HepG2 (cell line): ENCODE measurements at regions not wholly inside any gene's neighbourhood (a gene's known extent, or its start where the extent isn't known, plus 50 kb on each side); places are given as distances from the start of the nearest gene placed in this dataset.

Experiments used
- ATAC-seq: fragments of 200-7000 bp; cut with Tn5 transposase; 3 replicates; pipeline ENCODE4 v1.9.1; 2020; ENCODE audit warnings: mild to moderate bottlenecking, moderate library complexity
- BruUV-seq: library from RNA; stranded (reverse); fragments of 400-500 nt; replicated peaks from 2 replicates; lab custom pipeline; 2021; lab: Mats Ljungman, UMichigan
- CTCF ChIA-PET: fragments of 300-600 bp; formaldehyde crosslinking; extraction: SDS; loops from one replicate; lab custom pipeline; 2021; ENCODE audit warnings: low total read pairs, inconsistent platforms, low intra/inter-chr PET ratio; lab: Yijun Ruan, JAX
- POLR2A ChIA-PET: fragments of 350-600 bp; sonication (Branson Sonifier 250); formaldehyde crosslinking; loops from one replicate; lab custom pipeline; 2020; ENCODE audit warnings: antibody characterized with exemption, inconsistent platforms; lab: Yijun Ruan, JAX
- DNase-seq: peaks from one replicate; pipeline ENCODE4 v3.0.0-alpha.2; 2015; ENCODE audit warnings: low spot score
- FAIRE-seq: peaks from 3 replicates; lab custom pipeline; 2011; peaks lifted over from hg19 to GRCh38; lab: Jason Lieb, UNC
- H2AFZ ChIP-seq: one replicate; pipeline ENCODE4 v1.6.1; 2011; ENCODE audit warnings: low read length, inconsistent platforms
- H3K27ac ChIP-seq: fragments of 300-600 bp; 3 replicates; pipeline ENCODE4 v1.8.0; 2011; ENCODE audit warnings: mixed run types, mild to moderate bottlenecking, mixed read lengths, low read length, inconsistent platforms; ENCODE audit not compliant: insufficient read depth; ENCODE audit errors: extremely low read length
- H3K27me3 ChIP-seq, 2 experiments: fragments of 200-600 bp in 1 of 2; 2 replicates in 1 of 2; 3 replicates in 1 of 2; pipeline versions ENCODE4 v1.6.0 to v1.8.0; 2011; ENCODE audit warnings: low read length in 2 of 2, mild to moderate bottlenecking in 2 of 2, moderate library complexity in 2 of 2, inconsistent platforms in 1 of 2; ENCODE audit not compliant: insufficient read depth in 2 of 2, control insufficient read depth in 1 of 2
- H3K36me3 ChIP-seq, 2 experiments: fragments of 200-600 bp in 1 of 2; replicated peaks in 1 of 2; 2 replicates in 1 of 2; 3 replicates in 1 of 2; pipeline versions ENCODE4 v1.5.1 to v1.8.0; 2011; ENCODE audit warnings: low read length in 2 of 2, inconsistent platforms in 1 of 2; ENCODE audit not compliant: insufficient read depth in 2 of 2, control insufficient read depth in 1 of 2
- H3K4me1 ChIP-seq: 2 replicates; pipeline ENCODE4 v1.5.1; 2012; ENCODE audit warnings: low read length, inconsistent platforms; ENCODE audit not compliant: insufficient read depth
- H3K4me2 ChIP-seq: 2 replicates; pipeline ENCODE4 v1.6.0; 2011; ENCODE audit warnings: low read depth, low read length, inconsistent platforms
- H3K4me3 ChIP-seq, 3 experiments: fragments of 200-600 bp in 1 of 3; sonication (generic), shearing (Covaris generic) in 1 of 3; replicated peaks in 1 of 3; 2 replicates each; pipeline ENCODE4 v1.5.1; 2011 to 2016; ENCODE audit warnings: low read length in 3 of 3, inconsistent platforms in 2 of 3, low read depth in 2 of 3, mild to moderate bottlenecking in 2 of 3, control low read depth in 1 of 3, mixed read lengths in 1 of 3; ENCODE audit not compliant: insufficient read depth in 1 of 3
- H3K79me2 ChIP-seq: one replicate; pipeline ENCODE4 v1.6.1; 2011; ENCODE audit warnings: low read length, inconsistent platforms; ENCODE audit not compliant: insufficient read depth
- H3K9ac ChIP-seq: 2 replicates; pipeline ENCODE4 v1.6.0; 2011; ENCODE audit warnings: mild to moderate bottlenecking, low read depth, low read length, inconsistent platforms; ENCODE audit not compliant: insufficient read depth
- H3K9me3 ChIP-seq: 2 replicates; pipeline ENCODE4 v1.5.1; 2012; ENCODE audit warnings: mild to moderate bottlenecking, low read length
- H4K20me1 ChIP-seq: 2 replicates; pipeline ENCODE4 v1.6.0; 2011; ENCODE audit warnings: inconsistent platforms, mild to moderate bottlenecking, low read length, moderate library complexity; ENCODE audit not compliant: insufficient read depth
- NFE2L2 ChIP-seq: fragments of 150-350 bp; IDR thresholded peaks from 2 replicates; pipeline ENCODE4 v1.6.1; 2014; ENCODE audit warnings: low read length
- SP1 ChIP-seq, 2 experiments: fragments of 450-650 bp in 1 of 2; sonication (generic) in 1 of 2; formaldehyde crosslinking in 1 of 2; IDR thresholded peaks; 2 replicates each; pipeline versions ENCODE4 v1.4.0 to v1.6.1; 2016 to 2020; ENCODE audit warnings: missing genetic modification reagents in 1 of 2
- SRSF9 ChIP-seq: fragments of 200-400 bp; formaldehyde crosslinking; IDR thresholded peaks from 2 replicates; pipeline ENCODE4 v1.6.1; 2018; ENCODE audit warnings: borderline replicate concordance, mild to moderate bottlenecking, low read depth, low read length; ENCODE audit not compliant: insufficient read depth, poor library complexity, severe bottlenecking
- XBP1 ChIP-seq: sonication (generic); formaldehyde crosslinking; IDR thresholded peaks from 2 replicates; pipeline ENCODE4 v1.5.0; 2020; ENCODE audit warnings: missing genetic modification reagents
- ZMYM3 ChIP-seq: sonication (generic); formaldehyde crosslinking; IDR thresholded peaks from 2 replicates; pipeline ENCODE4 v1.5.1; 2020; ENCODE audit warnings: mild to moderate bottlenecking, missing genetic modification reagents
- ZNF720 ChIP-seq: sonication (generic); formaldehyde crosslinking; IDR thresholded peaks from 2 replicates; pipeline ENCODE4 v1.4.0; 2020; ENCODE audit warnings: missing genetic modification reagents
- ZNF768 ChIP-seq: sonication (generic); formaldehyde crosslinking; IDR thresholded peaks from 2 replicates; pipeline ENCODE4 v1.4.0; 2020; ENCODE audit warnings: missing genetic modification reagents
- WGBS: methylation state at CpG from one replicate; pipeline ENCODE4 v1.1.6; 2017; ENCODE audit warnings: low lambda C conversion rate; 5-methylcytosine and 5-hydroxymethylcytosine counted together
- in situ Hi-C: cut with HindIII; loops from 2 replicates; pipeline ENCODE4 v1.10.0; 2017; ENCODE audit warnings: low pct_unique_long_range_greater_than_20kb; ENCODE audit not compliant: extremely low pct_ligation_motif_present
- intact Hi-C: fragments of 100-400 bp; cut with micrococcal nuclease; formaldehyde crosslinking; loops from one replicate; pipeline ENCODE4 v1.10.0; 2022; ENCODE audit not compliant: unreplicated experiment
- TF ChIP-seq, protein P1 (sequence below): sonication (generic); formaldehyde crosslinking; IDR thresholded peaks from 2 replicates; pipeline ENCODE4 v1.5.0; 2020; ENCODE audit warnings: missing genetic modification reagents
- TF ChIP-seq, protein P2 (sequence below): sonication (generic); formaldehyde crosslinking; IDR thresholded peaks from 2 replicates; pipeline ENCODE4 v1.8.1; 2023; ENCODE audit warnings: mild to moderate bottlenecking, inconsistent platforms, moderate library complexity, missing genetic modification reagents, borderline replicate concordance

- Histone ChIP-seq H3K4me1 (no peaks in the 10 kb centered on the region), H3K4me3 (no peak overlapping the region), H3K27ac (no peak overlapping the region), H3K27me3 (no peaks in the 10 kb centered on the region), H3K79me2 (no peaks in the 10 kb centered on the region), H3K9me3 (no peaks in the 10 kb centered on the region), H3K9ac (no peak overlapping the region), H4K20me1 (no peaks in the 10 kb centered on the region), H3K4me2 (no peak overlapping the region), H3K36me3 (no peaks in the 10 kb centered on the region), H2AFZ (no peak overlapping the region)
- ChIA-PET POLR2A (no interaction called here), CTCF (no interaction called here)
- ATAC-seq (no peak), FAIRE-seq (no peak), DNase-seq (no peak)
- no peak for TF ChIP-seq ZMYM3 (CRISPR knock-in tag)
- TF ChIP-seq SRSF9 = no peak
- TF ChIP-seq ZNF720 = no peak
- TF ChIP-seq, protein P1, sequence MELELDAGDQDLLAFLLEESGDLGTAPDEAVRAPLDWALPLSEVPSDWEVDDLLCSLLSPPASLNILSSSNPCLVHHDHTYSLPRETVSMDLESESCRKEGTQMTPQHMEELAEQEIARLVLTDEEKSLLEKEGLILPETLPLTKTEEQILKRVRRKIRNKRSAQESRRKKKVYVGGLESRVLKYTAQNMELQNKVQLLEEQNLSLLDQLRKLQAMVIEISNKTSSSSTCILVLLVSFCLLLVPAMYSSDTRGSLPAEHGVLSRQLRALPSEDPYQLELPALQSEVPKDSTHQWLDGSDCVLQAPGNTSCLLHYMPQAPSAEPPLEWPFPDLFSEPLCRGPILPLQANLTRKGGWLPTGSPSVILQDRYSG (CRISPR knock-in tag) = no peak
- TF ChIP-seq NFE2L2 = no peak
- no peak for TF ChIP-seq XBP1 (CRISPR knock-in tag)
- no peak for TF ChIP-seq ZNF768 (CRISPR knock-in tag)
- no peak for TF ChIP-seq SP1 (IDR thresholded peaks at IDR 0.05)
- TF ChIP-seq SP1 (CRISPR knock-in tag; IDR thresholded peaks at IDR 0.05) = no peak
- TF ChIP-seq, protein P2, sequence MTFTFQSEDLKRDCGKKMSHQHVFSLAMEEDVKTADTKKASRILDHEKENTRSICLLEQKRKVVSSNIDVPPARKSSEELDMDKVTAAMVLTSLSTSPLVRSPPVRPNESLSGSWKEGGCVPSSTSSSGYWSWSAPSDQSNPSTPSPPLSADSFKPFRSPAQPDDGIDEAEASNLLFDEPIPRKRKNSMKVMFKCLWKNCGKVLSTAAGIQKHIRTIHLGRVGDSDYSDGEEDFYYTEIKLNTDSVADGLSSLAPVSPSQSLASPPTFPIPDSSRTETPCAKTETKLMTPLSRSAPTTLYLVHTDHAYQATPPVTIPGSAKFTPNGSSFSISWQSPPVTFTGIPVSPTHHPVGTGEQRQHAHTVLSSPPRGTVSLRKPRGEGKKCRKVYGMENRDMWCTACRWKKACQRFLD (CRISPR knock-in tag) = no peak
- no TSS peak for BruUV-seq
- in situ Hi-C loops = no loop called here
- intact Hi-C loops = no loop called here
- 9% methylated on average over 4 of the region's 4 CpGs for whole genome bisulfite sequencing
Observed at GRCh38 chr9:1721196-1721595, 294.0 kb upstream of the SMARCA2 start.
